Islet precursor cell (in vitro differentiated cells): ENCODE measurements at regions not wholly inside any gene's neighbourhood (a gene's known extent, or its start where the extent isn't known, plus 50 kb on each side); places are given as distances from the start of the nearest gene placed in this dataset.

Experiments used
- DNase-seq: peaks from one replicate; pipeline ENCODE4 v3.0.0-alpha.2; 2018

- DNase-seq, result no peak
These were observed 129.0 kb downstream of the RFLNA start for GRCh38 chr12:124423761-124424515.

- peak; percentile 86 for DNase-seq
These were observed 128.0 kb downstream of the RFLNA start for GRCh38 chr12:124422570-124423523.

GRCh38 chr12:124422142-124422569 is 127.3 kb downstream of the RFLNA start:
- peak; percentile 79 for DNase-seq

GRCh38 chr12:124420996-124421674 is 126.2 kb downstream of the RFLNA start:
- no peak for DNase-seq

GRCh38 chr12:124420041-124420995 is 125.4 kb downstream of the RFLNA start:
- DNase-seq, result no peak

GRCh38 chr12:124419292-124420040 is 124.6 kb downstream of the RFLNA start:
- no peak for DNase-seq

DNA sequence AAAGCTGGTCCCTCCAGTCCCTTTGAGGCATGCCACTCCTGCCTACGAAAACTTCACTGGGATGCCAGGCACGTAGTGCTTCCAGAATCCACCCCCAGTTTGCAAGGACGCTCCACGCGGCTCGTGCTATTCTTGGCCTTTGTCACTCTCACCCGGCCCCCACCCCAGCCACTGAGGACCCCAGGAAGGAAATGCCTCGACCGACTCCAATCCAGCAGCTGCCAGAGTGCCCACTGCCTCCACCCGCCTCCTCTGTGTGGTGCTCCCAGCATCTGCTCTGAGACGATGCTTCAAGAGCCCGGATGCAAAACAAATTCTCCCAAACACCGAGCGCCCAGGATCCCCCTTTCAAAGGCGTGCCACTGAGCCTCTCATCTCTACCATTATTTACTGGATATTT is 123.9 kb downstream of the RFLNA start:
- no peak for DNase-seq

- peak; percentile 59 for DNase-seq
These were observed 123.3 kb downstream of the RFLNA start for GRCh38 chr12:124418156-124418555.

DNA sequence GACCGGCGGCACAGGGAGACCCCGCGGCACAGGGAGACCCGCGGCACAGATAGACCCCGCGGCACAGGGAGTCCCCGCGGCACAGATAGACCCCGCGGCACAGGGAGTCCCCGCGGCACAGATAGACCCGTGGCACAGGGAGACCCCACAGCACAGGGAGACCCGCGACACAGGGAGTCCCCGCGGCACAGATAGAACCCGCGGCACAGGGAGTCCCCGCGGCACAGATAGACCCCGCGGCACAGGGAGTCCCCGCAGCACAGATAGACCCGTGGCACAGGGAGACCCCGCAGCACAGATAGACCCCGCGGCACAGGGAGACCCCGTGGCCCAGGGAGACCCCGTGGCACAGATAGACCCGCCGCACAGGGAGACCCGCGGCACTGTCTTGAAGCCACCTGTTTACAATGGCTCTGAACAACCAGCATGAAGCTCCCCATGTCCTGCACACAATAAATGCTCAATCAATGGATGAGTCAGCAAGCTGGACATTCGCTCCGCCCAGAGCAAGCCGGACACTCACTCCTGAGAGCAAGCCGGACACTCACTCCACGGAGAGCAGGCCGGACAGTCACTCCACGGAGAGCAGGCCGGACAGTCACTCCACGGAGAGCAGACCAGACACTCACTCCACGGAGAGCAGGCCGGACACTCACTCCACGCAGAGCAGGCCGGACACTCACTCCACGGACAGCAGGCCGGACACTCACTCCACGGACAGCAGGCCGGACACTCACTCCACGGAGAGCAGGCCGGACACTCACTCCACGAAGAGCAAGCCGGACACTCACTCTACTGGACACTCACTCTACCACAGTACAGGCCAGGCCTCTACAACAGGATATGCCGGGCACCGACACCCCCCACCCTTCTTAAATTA is 121.9 kb downstream of the RFLNA start:
- no peak for DNase-seq

- DNase-seq, result no peak
These were observed 120.2 kb downstream of the RFLNA start for GRCh38 chr12:124415064-124415463.

DNA sequence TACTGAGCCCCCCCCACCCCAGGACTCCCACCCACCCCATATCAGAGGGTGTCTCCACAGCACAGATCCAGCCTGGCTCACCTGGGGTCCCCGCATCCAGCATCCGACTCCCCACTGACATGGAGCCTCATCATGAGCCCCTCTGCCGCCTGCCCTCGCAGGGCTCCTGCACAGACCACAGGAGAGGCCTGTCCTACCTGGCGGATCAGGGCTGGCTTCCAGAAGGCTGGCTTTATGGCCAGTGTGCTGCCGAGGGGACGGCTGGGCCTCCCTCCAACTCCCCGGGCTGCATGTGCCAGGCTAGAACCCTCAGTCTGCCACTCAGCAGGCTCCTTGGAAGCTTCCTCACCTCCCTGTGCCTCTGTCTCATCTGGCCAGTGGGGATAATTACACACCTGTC is 119.0 kb downstream of the RFLNA start:
- DNase-seq, result no peak

DNA sequence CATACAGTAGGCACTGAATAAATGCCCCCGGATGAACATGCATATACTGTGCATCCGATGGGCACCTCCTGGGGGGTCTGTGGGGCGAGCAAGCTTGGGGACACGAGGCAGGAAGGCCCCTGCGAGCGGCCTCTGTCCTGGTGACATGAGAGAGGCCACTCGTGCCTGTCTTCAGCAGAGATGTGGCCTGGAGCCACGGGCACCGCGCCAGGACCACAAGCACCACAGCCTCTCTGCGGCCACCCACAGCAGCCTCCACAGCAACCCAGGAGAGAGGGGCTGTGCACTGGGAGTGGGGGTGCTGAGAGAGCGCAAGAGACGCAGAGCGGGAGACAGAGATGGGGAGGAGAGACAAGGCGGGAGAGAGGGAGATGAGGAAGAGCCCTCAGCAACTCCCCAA is 118.5 kb downstream of the RFLNA start:
- no peak for DNase-seq

DNA sequence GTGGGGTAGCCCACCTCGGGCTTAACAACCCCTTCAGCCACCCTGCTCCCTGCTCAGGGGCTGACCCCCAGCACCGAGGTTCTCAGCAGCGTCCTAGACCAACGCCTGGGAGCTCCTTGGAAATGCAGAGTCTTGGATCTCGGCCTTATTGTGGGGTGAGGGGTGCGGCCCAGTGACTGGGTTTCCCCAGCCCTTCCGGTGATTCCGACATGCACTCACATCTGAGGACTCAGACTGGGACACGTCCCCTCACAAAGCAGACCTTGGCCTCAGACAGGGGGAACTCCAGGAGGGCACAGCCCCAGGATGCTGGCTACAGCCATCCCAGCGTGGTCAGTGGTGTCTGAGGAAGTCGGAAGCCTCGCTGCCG is 117.7 kb downstream of the RFLNA start:
- no peak for DNase-seq

DNA sequence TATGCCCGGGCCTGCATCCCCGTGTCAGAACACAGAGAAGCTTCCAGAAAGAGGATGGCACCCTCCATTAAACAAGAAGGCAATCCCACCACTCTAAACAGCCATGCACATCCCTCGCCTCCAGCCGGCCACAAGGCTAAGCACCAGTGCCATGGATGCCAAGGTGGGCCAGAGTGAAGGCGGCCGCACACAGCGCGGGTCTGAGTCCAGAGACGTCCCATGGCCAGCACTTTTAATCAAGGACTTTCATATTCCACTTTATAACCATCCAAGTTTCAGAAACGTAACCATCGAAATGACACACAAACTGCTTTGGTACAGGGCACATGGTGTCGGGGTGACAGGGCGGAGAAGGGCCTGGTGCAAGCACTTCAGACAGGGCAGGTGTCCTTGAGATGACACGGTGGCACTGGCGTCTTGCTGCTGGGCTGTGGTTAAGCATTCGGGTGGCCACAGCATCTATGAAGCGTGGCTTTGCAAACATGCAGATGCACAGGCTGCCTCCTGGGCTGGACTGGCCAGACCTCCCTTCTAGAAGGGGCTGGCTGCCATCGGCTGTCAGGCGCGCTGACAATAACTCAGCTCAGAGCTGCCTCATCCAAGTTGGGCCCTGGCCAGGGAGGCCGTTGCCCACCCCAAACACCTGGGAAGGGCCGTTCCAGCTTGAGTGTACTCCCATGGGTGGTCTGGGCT is 117.2 kb downstream of the RFLNA start:
- no peak for DNase-seq

DNA sequence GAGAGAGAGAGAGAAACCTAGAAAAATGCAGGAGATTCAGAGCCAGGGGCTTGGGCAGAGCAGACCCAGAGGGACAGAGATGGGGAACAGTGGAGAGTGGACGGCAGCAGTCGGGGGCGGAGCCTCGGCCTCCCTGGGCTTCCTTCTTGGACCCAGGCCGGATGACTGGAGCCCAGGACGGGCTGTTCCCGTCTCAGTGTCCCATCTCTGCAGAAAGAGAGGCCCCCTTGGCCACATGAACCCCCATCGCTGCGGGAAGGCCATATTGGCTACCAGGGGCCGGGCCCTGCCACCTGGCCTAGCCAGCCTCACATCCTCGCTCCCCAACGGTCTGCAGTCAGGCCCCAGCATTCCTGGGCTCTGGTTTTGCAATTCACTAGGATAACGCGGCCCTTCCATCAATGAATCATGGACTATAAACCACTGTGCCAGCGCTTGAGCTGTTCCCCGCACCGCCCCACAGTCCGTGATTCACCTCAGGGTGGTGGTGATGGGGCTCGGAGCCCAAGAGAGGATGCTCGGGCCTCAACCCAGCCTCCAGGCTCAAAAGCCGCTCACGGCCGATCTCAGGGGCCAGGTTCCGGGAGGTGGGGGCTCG is 116.5 kb downstream of the RFLNA start:
- DNase-seq, result peak; percentile 62

- peak; percentile 66 for DNase-seq
These were observed 115.7 kb downstream of the RFLNA start for GRCh38 chr12:124410354-124411175.

DNA sequence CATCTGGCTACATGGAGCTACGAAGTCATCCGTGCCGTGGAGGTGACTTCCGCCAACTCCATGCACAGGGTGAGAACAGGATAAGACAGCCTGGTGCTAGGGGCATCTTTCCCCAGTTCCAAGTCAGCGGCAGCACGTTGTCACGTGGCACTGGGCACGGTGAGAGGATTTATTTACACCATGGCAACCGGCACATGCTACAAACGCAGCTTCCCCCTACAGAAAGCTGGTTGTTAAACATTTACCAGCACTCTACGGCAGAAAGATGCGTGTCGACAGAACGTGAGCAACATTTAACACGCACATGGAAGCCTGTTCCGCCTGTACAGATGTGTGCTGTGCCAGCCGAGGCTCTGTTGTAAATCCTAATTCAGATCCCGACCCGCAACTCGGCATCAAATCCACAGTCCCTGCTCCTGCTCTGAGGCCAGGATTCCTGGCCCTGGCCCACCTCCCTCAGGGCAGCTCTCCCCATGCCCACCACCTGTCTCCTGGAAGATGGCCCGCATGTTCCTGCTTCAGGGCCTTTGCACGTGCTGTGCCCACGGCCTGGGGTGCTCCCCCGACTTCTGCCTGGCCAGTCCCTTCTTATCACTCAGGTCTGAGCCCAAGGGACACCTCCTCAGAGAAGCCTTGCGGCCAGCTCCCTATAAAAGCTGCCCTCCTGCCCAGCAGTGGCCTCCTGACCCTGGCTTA is 114.1 kb downstream of the RFLNA start:
- DNase-seq, result no peak

GRCh38 chr12:124407074-124407473 is 112.2 kb downstream of the RFLNA start:
- DNase-seq, result no peak
